ENCODE measurements at regions not wholly inside any gene's neighbourhood (a gene's known extent, or its start where the extent isn't known, plus 50 kb on each side); places are given as distances from the start of the nearest gene placed in this dataset.

DNA sequence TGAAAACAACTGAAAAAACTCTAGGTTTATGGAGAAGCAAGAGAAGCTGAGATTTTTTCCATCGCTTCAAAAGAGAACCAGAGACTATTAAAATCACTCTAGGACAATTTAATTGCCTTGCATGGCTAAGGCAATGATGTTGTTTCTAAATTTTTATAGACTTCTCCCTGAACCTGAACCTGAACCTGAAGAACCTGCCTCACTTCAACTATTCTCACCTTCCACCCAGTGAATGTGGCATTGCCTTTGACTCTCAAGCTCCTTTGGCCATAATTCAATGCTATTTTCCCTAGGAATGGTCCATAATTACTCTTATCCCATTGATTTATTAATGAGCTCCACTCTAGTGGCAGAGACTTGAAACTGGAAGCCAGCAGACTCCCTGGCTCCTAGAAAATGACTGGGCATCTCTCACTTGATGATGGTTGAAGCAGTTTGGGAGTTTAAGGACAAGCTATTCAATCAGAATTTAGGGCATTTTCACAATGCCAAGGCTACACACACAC, 303.8 kb upstream of the UBE2E3 start:
- no peak overlapping the region for H3K4me3 ChIP-seq (ENCODE audit: low read length)
- peaks cover 9% of the 10 kb centered on the region for H3K4me1 ChIP-seq (ENCODE audit: insufficient read depth, low read length)
- no peaks in the 10 kb centered on the region for H3K36me3 ChIP-seq (ENCODE audit: insufficient read depth, low read length)
- H3K27me3 ChIP-seq (ENCODE audit: insufficient read depth, low read length): no peaks in the 10 kb centered on the region
- no peak overlapping the region for H2AFZ ChIP-seq (ENCODE audit: low read depth, low read length)
- H3K9me3 ChIP-seq (ENCODE audit: low read length): no peaks in the 10 kb centered on the region

- Histone ChIP-seq H3K27me3 (ENCODE audit: insufficient read depth, low read length) (no peaks in the 10 kb centered on the region), H3K9me3 (ENCODE audit: low read length) (no peaks in the 10 kb centered on the region), H2AFZ (ENCODE audit: low read depth, low read length) (no peak overlapping the region), H3K36me3 (ENCODE audit: insufficient read depth, low read length) (no peaks in the 10 kb centered on the region), H3K4me1 (ENCODE audit: insufficient read depth, low read length) (peaks cover 9% of the 10 kb centered on the region), H3K4me3 (ENCODE audit: low read length) (no peak overlapping the region)
These were observed 305.2 kb upstream of the UBE2E3 start for GRCh38 chr2:180675170-180675569.

DNA sequence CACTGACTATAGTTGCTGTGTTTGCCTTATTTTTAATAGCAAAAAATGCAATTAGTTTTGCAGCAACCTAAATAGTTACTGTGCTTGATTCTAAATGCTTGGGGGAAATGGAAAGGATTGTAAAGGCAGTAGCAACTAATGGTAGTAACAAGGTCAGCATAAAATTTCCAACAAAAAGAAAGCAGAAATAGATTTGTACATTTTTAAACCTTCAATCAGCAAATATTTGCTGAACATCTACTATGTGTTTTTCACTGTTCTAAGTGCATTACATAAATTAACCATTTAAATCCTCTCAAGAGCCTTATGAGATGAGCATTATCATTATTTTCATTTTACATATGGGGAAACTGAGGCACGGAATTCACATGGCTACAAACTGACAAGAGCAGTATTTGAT, 308.0 kb upstream of the UBE2E3 start:
- no peaks in the 10 kb centered on the region for H3K27me3 ChIP-seq (ENCODE audit: insufficient read depth, low read length)
- no peaks in the 10 kb centered on the region for H3K36me3 ChIP-seq (ENCODE audit: insufficient read depth, low read length)
- H2AFZ ChIP-seq (ENCODE audit: low read depth, low read length): no peak overlapping the region
- no peaks in the 10 kb centered on the region for H3K9me3 ChIP-seq (ENCODE audit: low read length)
- H3K4me3 ChIP-seq (ENCODE audit: low read length): no peak overlapping the region
- peaks cover 3% of the 10 kb centered on the region for H3K4me1 ChIP-seq (ENCODE audit: insufficient read depth, low read length)

- no peaks in the 10 kb centered on the region for H3K27me3 ChIP-seq (ENCODE audit: insufficient read depth, low read length)
- peaks cover 3% of the 10 kb centered on the region for H3K4me1 ChIP-seq (ENCODE audit: insufficient read depth, low read length)
- H3K36me3 ChIP-seq (ENCODE audit: insufficient read depth, low read length): no peaks in the 10 kb centered on the region
- no peaks in the 10 kb centered on the region for H3K9me3 ChIP-seq (ENCODE audit: low read length)
- H2AFZ ChIP-seq (ENCODE audit: low read depth, low read length): no peak overlapping the region
- H3K4me3 ChIP-seq (ENCODE audit: low read length): no peak overlapping the region
These were observed 310.0 kb upstream of the UBE2E3 start for GRCh38 chr2:180670302-180671003.

DNA sequence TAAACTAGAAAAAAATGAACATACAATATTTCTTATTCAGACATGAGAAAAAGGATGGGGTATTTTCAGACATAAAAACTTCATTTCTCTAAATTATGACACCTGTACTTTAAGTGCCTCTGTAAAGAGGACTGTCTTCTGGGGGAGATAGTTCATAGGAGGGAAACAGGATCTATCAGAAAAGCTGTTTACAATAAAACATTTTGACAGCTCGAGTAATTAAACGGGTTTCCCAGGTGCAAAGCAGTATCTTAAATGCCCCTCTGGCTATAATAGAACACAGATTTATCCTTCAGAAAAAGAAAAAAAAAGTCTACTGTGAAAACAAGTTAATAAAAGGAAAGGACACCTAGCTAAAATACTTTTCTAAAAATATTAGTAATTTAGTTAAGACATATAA, 311.4 kb upstream of the UBE2E3 start:
- no peak overlapping the region for H3K4me3 ChIP-seq (ENCODE audit: low read length)

GRCh38 chr2:180664507-180664906, 315.9 kb upstream of the UBE2E3 start:
- Histone ChIP-seq H2AFZ (ENCODE audit: low read depth, low read length) (no peak overlapping the region), H3K4me1 (ENCODE audit: insufficient read depth, low read length) (peaks cover 2% of the 10 kb centered on the region), H3K9me3 (ENCODE audit: low read length) (no peaks in the 10 kb centered on the region), H3K36me3 (ENCODE audit: insufficient read depth, low read length) (no peaks in the 10 kb centered on the region), H3K27me3 (ENCODE audit: insufficient read depth, low read length) (no peaks in the 10 kb centered on the region), H3K4me3 (ENCODE audit: low read length) (no peak overlapping the region)

More for the DNA sequence above, 311.4 kb upstream of the UBE2E3 start:
- Histone ChIP-seq H3K36me3 (ENCODE audit: insufficient read depth, low read length) (no peaks in the 10 kb centered on the region), H3K9me3 (ENCODE audit: low read length) (no peaks in the 10 kb centered on the region), H3K27me3 (ENCODE audit: insufficient read depth, low read length) (no peaks in the 10 kb centered on the region), H3K4me1 (ENCODE audit: insufficient read depth, low read length) (no peaks in the 10 kb centered on the region), H2AFZ (ENCODE audit: low read depth, low read length) (no peak overlapping the region)

- no peak overlapping the region for H2AFZ ChIP-seq (ENCODE audit: low read depth, low read length)
- H3K4me3 ChIP-seq (ENCODE audit: low read length): no peak overlapping the region
- no peaks in the 10 kb centered on the region for H3K9me3 ChIP-seq (ENCODE audit: low read length)
- peaks cover 2% of the 10 kb centered on the region for H3K4me1 ChIP-seq (ENCODE audit: insufficient read depth, low read length)
- H3K27me3 ChIP-seq (ENCODE audit: insufficient read depth, low read length): no peaks in the 10 kb centered on the region
- H3K36me3 ChIP-seq (ENCODE audit: insufficient read depth, low read length): no peaks in the 10 kb centered on the region
These were observed 317.4 kb upstream of the UBE2E3 start for GRCh38 chr2:180662941-180663471.

- Histone ChIP-seq H3K36me3 (ENCODE audit: insufficient read depth, low read length) (no peaks in the 10 kb centered on the region), H2AFZ (ENCODE audit: low read depth, low read length) (no peak overlapping the region), H3K27me3 (ENCODE audit: insufficient read depth, low read length) (no peaks in the 10 kb centered on the region), H3K4me1 (ENCODE audit: insufficient read depth, low read length) (peaks cover 2% of the 10 kb centered on the region), H3K9me3 (ENCODE audit: low read length) (no peaks in the 10 kb centered on the region), H3K4me3 (ENCODE audit: low read length) (no peak overlapping the region)
These were observed 317.9 kb upstream of the UBE2E3 start for GRCh38 chr2:180662521-180662920.

DNA sequence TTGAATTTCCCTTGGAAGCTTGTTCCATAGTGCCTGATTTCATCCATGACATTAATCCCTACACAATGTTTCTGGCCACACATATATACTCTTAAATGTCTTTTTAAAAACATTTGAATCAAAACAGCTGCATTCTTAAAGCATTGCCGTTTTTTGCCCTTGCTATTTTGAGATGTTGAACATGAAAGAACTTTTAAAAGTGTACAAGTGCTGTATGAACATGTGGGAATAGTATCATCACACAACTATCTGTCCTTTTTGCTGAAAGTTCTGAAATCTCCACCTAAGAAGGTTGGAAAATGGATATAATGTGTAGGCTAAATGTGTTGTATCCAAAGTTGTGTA, 318.7 kb upstream of the UBE2E3 start:
- Histone ChIP-seq H3K9me3 (ENCODE audit: low read length) (no peaks in the 10 kb centered on the region), H3K36me3 (ENCODE audit: insufficient read depth, low read length) (no peaks in the 10 kb centered on the region), H3K4me3 (ENCODE audit: low read length) (no peak overlapping the region), H2AFZ (ENCODE audit: low read depth, low read length) (no peak overlapping the region), H3K27me3 (ENCODE audit: insufficient read depth, low read length) (no peaks in the 10 kb centered on the region), H3K4me1 (ENCODE audit: insufficient read depth, low read length) (peaks cover 2% of the 10 kb centered on the region)

GRCh38 chr2:180660881-180661685, 319.3 kb upstream of the UBE2E3 start:
- H3K36me3 ChIP-seq (ENCODE audit: insufficient read depth, low read length): no peaks in the 10 kb centered on the region
- H3K9me3 ChIP-seq (ENCODE audit: low read length): no peaks in the 10 kb centered on the region
- H3K4me3 ChIP-seq (ENCODE audit: low read length): no peak overlapping the region
- peaks cover 2% of the 10 kb centered on the region for H3K4me1 ChIP-seq (ENCODE audit: insufficient read depth, low read length)
- H2AFZ ChIP-seq (ENCODE audit: low read depth, low read length): no peak overlapping the region
- no peaks in the 10 kb centered on the region for H3K27me3 ChIP-seq (ENCODE audit: insufficient read depth, low read length)

- no peak overlapping the region for H3K4me3 ChIP-seq (ENCODE audit: low read length)
- H2AFZ ChIP-seq (ENCODE audit: low read depth, low read length): no peak overlapping the region
- no peaks in the 10 kb centered on the region for H3K9me3 ChIP-seq (ENCODE audit: low read length)
- no peaks in the 10 kb centered on the region for H3K36me3 ChIP-seq (ENCODE audit: insufficient read depth, low read length)
- H3K4me1 ChIP-seq (ENCODE audit: insufficient read depth, low read length): peaks cover 2% of the 10 kb centered on the region
- H3K27me3 ChIP-seq (ENCODE audit: insufficient read depth, low read length): no peaks in the 10 kb centered on the region
These were observed 320.2 kb upstream of the UBE2E3 start for GRCh38 chr2:180660207-180660606.

DNA sequence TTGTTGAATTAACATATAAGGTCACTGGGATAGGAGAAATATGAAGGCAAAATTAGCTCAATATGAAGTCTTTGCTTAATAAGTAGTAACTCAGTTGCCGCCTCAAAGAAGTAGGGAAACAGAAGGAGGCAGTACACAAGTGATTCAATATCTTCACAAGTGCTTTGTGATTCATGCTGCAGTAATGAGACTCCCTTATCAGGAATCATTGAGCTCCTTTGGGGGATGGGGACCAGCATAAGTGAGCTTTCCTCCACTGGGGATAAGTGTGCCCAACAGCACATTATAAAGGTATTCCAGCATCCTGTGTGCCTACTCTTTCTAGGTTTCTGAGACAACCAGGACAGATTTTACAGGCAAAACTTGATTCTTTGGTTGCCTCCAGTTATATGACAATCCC, 323.4 kb upstream of the UBE2E3 start:
- H3K27me3 ChIP-seq (ENCODE audit: insufficient read depth, low read length): no peaks in the 10 kb centered on the region
- H3K36me3 ChIP-seq (ENCODE audit: insufficient read depth, low read length): no peaks in the 10 kb centered on the region
- H2AFZ ChIP-seq (ENCODE audit: low read depth, low read length): no peak overlapping the region
- no peaks in the 10 kb centered on the region for H3K9me3 ChIP-seq (ENCODE audit: low read length)
- no peak overlapping the region for H3K4me3 ChIP-seq (ENCODE audit: low read length)
- H3K4me1 ChIP-seq (ENCODE audit: insufficient read depth, low read length): no peaks in the 10 kb centered on the region

GRCh38 chr2:180656455-180656847, 324.0 kb upstream of the UBE2E3 start:
- H2AFZ ChIP-seq (ENCODE audit: low read depth, low read length): no peak overlapping the region
- no peak overlapping the region for H3K4me3 ChIP-seq (ENCODE audit: low read length)
- no peaks in the 10 kb centered on the region for H3K27me3 ChIP-seq (ENCODE audit: insufficient read depth, low read length)
- H3K9me3 ChIP-seq (ENCODE audit: low read length): no peaks in the 10 kb centered on the region
- no peaks in the 10 kb centered on the region for H3K4me1 ChIP-seq (ENCODE audit: insufficient read depth, low read length)
- H3K36me3 ChIP-seq (ENCODE audit: insufficient read depth, low read length): no peaks in the 10 kb centered on the region

All from neuron (in vitro differentiated cells).